ENCODE measurements at regions not wholly inside any gene's neighbourhood (a gene's known extent, or its start where the extent isn't known, plus 50 kb on each side); places are given as distances from the start of the nearest gene placed in this dataset.

DNA sequence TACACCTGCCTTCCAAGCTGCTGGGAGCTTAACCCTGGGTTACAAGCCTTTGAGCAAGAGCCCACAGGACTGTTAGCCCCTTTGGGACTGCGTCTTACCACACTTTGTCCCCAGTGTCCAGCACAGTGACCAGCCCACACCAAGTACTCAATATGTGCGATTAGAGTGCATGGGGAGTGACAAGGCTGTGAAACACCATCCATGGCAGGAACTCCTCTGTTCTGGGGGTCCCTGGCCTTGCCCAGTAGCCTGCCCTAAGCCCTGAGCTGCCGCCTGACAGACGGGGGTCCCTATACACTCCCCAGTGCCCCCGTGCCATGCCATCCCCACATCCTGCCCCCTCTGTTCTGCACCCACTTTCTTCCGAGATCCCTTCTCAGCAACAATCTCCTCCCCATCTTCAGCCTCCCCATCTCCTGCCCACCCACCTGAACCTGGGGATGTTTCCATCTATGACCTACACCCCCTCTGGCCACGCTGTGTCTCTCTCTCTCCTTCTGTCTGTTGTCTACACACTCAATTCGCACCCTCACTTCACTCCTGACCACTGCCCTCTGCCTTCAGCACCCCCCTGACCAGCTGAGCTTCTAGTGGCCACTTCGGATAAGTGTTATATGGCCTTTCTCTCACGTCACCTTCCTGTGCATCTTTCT lies 112.9 kb upstream of the SMURF2 start (continued):
- TF ChIP-seq, protein P1, sequence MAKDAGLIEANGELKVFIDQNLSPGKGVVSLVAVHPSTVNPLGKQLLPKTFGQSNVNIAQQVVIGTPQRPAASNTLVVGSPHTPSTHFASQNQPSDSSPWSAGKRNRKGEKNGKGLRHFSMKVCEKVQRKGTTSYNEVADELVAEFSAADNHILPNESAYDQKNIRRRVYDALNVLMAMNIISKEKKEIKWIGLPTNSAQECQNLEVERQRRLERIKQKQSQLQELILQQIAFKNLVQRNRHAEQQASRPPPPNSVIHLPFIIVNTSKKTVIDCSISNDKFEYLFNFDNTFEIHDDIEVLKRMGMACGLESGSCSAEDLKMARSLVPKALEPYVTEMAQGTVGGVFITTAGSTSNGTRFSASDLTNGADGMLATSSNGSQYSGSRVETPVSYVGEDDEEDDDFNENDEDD (CRISPR knock-in tag; IDR thresholded peaks at IDR 0.05; ENCODE audit: borderline replicate concordance) = no peak
- TF ChIP-seq ZNF737 (CRISPR knock-in tag; IDR thresholded peaks at IDR 0.05; ENCODE audit: borderline replicate concordance) = 0 out of 2 replicates have a peak, but pooled peaks have one; percentile 43
- TF ChIP-seq ZFP82 (CRISPR knock-in tag; IDR thresholded peaks at IDR 0.05; ENCODE audit: borderline replicate concordance) = no peak
- no peak for TF ChIP-seq ZMYM3 (CRISPR knock-in tag; IDR thresholded peaks at IDR 0.05)
- TF ChIP-seq ZNF33B (CRISPR knock-in tag; IDR thresholded peaks at IDR 0.05) = no peak
- TF ChIP-seq, protein P2, sequence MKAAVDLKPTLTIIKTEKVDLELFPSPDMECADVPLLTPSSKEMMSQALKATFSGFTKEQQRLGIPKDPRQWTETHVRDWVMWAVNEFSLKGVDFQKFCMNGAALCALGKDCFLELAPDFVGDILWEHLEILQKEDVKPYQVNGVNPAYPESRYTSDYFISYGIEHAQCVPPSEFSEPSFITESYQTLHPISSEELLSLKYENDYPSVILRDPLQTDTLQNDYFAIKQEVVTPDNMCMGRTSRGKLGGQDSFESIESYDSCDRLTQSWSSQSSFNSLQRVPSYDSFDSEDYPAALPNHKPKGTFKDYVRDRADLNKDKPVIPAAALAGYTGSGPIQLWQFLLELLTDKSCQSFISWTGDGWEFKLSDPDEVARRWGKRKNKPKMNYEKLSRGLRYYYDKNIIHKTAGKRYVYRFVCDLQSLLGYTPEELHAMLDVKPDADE (CRISPR knock-in tag; IDR thresholded peaks at IDR 0.05) = no peak
- no peak for TF ChIP-seq RAD51 (IDR thresholded peaks at IDR 0.05; ENCODE audit: borderline replicate concordance)
- TF ChIP-seq RXRA (CRISPR knock-in tag; IDR thresholded peaks at IDR 0.05) = no peak; the same call in 1 of the 2 replicates
- 0 out of 2 replicates have a peak, but pooled peaks have one; percentile 11 for TF ChIP-seq SPEN (CRISPR knock-in tag; IDR thresholded peaks at IDR 0.05; ENCODE audit: low read depth)
- no peak for TF ChIP-seq ATF1 (CRISPR knock-in tag; IDR thresholded peaks at IDR 0.05)
- no peak for TF ChIP-seq KLF11 (CRISPR knock-in tag; IDR thresholded peaks at IDR 0.05)
- TF ChIP-seq MED13 (CRISPR knock-in tag; IDR thresholded peaks at IDR 0.05) = no peak
- TF ChIP-seq HOXA9 (CRISPR knock-in tag; IDR thresholded peaks at IDR 0.05; ENCODE audit: borderline replicate concordance) = no peak
- no peak for TF ChIP-seq NCOR1 (IDR thresholded peaks at IDR 0.05; ENCODE audit: borderline replicate concordance, low read length)
- no peak for TF ChIP-seq TAF1 (CRISPR knock-in tag; IDR thresholded peaks at IDR 0.05)

Measured in HepG2 (cell line).